HG03520 (cell line): ENCODE measurements at regions not wholly inside any gene's neighbourhood (a gene's known extent, or its start where the extent isn't known, plus 50 kb on each side); places are given as distances from the start of the nearest gene placed in this dataset.

Experiments used
- ATAC-seq: cut with Tn5 transposase; IDR thresholded peaks from one replicate; pipeline ENCODE4 v1.9.1; 2021; ENCODE audit warnings: mild to moderate bottlenecking, moderate library complexity; ENCODE audit not compliant: unreplicated experiment

DNA sequence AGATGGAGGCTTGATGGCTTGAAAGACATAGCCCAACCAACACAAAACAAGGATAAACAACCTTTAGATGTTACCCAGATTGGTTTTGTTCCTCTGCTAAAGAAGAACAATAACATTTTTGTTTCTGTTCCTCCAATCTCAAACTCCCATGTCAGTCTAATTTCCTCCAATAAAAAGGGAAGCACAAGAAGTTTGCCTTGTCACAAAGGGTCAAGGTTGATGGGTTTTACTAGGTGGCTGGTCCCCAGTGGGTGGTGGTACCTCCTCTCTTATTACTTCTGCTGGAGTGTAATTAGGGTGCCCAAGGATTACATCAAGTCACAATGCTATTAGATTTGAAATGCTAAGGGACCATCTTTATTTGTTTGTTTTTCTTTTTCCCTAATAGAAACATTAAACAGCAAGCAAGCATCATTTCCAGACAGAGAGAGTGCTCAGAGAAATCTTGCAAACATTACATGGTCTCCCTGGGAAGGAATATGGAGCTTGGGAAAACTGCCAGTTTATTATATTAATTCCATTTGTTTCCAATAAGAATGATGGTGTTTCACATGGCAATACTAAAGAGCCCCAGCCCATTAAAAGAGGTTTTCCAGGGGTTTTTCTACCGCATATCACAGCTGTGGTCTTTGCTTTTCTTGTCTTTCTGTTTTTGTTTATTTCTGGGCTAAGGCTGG is 78.3 kb upstream of the AOAH start:
- ATAC-seq: no peak

GRCh38 chr7:36796850-36797536 is 72.7 kb upstream of the AOAH start:
- no peak for ATAC-seq

GRCh38 chr7:36795451-36796021 is 71.2 kb upstream of the AOAH start:
- no peak for ATAC-seq

- ATAC-seq: no peak
Measured at GRCh38 chr7:36794689-36795088, 70.4 kb upstream of the AOAH start.

DNA sequence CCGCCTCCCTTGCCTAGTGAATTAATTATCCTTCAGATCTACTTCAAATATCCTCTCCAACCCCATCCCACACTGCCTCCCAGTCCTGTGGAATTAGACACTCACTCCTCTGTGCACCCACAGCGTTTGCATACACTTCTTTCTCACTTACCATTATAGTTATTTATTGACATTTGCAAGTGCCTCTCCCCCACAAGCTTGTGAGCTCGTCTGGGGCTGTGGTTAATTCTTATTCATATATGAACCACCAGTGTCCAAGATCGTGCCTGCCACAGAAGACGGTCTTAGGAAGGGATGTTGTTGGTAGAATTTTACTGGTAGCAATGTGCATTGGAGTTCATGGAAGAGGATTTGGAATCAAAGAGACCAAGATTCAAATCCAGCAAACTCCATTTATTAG is 68.1 kb upstream of the AOAH start:
- no peak for ATAC-seq

GRCh38 chr7:36790311-36790787 is 66.1 kb upstream of the AOAH start:
- no peak for ATAC-seq

DNA sequence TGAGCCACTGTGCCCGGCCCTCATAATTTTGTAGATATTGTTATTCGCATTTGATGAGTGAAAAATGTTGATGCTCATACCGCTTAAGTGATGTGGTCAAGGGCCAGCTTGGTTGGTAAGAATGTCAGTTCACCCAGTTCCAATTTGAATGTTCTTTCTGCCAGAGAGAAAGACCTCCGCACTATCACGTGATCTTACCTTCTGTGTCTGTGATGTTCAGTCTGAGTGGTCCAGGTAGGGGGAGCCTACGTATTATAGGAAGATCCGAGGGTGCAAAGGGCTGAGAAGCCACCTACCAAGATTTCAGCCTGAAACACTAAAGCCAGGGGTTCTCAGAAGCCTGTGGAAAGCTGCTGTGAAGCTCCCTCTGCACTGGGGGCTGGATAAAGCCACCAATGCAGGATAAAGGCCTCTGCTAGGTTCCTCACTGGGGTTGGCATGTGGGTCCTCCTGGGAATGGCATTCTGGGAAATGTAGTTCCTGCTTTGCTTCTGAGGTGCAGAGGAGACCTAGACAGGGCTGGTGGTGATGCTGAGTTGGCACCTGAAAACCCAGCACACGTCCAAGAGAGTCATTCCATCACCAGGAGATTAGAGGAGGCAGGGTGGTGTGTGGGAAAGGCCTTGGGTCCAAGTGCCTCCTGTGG is 64.7 kb upstream of the AOAH start:
- ATAC-seq: no peak

GRCh38 chr7:36787933-36788378 is 63.7 kb upstream of the AOAH start:
- no peak for ATAC-seq

- ATAC-seq: peak; percentile 94
Measured at GRCh38 chr7:36784991-36785940, 61.0 kb upstream of the AOAH start.

DNA sequence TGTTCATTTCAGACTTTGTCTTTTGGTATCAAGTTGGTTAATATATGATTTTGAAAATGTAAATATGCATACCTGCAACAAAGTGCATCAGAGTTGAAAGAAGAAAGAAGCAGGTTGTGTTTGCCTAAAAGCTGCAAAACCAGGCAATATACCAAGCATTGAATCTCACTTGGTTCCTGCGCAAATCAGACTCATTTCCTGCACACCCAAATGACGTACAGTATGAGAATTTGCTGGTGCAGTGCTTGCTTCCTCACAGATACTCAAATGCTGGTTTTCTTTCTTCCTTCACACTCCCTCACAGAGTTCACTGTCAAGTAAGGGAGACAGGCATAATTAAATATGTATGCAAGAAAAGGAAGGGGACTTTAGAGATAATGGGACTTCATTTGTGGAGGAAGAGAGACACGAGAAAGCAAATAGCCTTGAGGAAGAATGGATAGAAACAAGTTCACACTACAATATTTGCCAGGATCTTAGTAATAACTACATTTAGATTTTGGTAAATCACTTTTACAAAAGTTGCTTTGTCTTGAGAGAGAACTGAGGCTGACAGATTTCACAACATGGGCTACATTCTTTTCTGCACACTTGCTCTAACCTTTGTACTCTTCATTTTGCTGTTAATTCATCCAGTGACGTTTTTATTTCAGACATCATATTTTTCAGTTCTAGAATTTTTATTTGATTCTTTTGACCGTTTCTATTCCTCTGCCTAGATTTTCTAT is 56.9 kb upstream of the AOAH start:
- ATAC-seq: no peak

DNA sequence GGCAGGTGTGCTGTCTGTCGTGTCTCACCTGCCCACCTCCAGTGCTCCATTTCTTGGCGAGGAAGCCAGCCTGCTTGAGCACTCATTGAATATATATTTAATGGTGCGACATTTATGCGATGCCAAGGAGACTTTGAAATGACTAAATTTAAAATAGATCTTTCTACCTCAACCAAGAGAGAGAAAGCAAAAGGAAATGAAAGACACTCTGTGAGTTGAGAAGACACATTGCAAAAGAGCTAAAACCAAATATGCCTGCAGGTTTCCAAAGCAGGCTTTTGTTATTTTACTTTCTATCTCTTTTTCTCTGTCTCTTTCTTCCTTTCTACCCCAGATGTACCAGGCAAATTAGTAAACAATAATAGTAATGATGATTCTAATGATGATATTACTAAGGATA is 53.6 kb upstream of the AOAH start:
- ATAC-seq: no peak

GRCh38 chr7:36777062-36777461 is 52.8 kb upstream of the AOAH start:
- ATAC-seq: no peak

DNA sequence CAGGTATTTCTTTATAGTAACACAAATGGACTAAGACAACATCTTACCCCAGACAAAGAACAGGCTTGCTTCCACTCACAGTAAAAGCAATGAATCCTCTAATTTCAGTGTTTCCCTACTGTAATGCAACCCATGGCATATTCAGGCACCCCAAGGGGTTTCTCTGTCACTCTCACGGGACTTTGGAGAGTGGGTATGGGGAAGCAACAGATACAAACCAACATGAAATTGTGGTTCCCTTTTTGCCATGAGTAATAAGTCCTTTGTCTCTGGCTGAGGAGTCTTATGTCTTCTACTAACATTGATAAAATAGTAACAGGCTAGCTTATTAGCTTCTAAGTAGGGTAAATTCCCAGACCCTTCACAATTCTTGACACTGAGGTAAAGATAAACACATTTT is 51.4 kb upstream of the AOAH start:
- ATAC-seq: no peak

DNA sequence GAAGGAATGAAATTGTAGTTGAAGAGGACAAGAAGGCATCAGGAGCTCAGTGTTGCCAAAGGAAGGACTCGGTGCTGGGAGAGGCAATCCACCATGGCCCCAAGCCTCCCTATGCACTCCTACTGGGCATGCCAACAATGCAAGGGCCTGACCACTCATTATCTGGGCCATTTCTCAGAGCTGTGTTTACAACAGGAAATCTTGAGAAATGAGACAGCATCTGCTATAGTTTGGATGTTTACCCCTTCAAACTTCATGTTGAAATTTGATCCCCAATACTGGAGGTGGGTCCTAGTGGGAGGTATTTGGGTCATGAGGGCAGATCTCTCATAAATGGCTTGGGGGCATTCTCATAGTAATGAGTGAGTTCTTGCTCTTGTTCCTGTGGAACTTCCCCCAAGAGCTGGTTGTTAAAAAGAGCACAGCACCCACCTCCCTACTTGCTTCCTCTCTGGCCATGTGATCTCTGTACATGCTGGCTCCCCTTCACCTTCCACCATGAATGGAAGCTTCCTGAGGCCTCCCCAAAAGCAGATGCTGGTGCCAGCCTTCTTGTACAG is 50.8 kb upstream of the AOAH start:
- ATAC-seq: no peak
